ENCODE measurements at regions not wholly inside any gene's neighbourhood (a gene's known extent, or its start where the extent isn't known, plus 50 kb on each side); places are given as distances from the start of the nearest gene placed in this dataset.

DNA sequence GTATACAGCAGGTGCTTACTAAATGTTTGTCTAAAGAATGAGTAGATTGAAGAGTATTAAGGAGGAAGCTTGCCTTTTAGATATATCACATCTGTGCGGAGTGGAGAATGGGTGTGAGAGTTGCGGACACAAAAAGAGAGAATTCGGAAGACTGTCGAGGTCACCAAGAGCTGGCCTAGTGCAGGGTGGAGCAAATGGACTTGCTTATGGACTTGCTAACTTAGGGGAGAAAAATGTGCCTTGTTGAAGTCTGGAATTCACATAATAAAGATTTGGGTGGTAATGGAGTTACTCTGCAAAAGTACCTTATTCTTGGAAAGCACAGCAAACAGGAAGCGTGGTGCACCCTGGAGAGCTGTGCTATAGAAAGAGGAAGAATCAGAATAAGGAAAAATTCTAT is 361.7 kb downstream of the PRDM2 start:
- TF ChIP-seq, protein P1, sequence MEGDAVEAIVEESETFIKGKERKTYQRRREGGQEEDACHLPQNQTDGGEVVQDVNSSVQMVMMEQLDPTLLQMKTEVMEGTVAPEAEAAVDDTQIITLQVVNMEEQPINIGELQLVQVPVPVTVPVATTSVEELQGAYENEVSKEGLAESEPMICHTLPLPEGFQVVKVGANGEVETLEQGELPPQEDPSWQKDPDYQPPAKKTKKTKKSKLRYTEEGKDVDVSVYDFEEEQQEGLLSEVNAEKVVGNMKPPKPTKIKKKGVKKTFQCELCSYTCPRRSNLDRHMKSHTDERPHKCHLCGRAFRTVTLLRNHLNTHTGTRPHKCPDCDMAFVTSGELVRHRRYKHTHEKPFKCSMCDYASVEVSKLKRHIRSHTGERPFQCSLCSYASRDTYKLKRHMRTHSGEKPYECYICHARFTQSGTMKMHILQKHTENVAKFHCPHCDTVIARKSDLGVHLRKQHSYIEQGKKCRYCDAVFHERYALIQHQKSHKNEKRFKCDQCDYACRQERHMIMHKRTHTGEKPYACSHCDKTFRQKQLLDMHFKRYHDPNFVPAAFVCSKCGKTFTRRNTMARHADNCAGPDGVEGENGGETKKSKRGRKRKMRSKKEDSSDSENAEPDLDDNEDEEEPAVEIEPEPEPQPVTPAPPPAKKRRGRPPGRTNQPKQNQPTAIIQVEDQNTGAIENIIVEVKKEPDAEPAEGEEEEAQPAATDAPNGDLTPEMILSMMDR (IDR thresholded peaks at IDR 0.05; ENCODE audit: insufficient read depth, low read length, missing control alignments): no peak
- no peak for DNase-seq (ENCODE audit: low read depth, low spot score)
- no peak overlapping the region for H3K4me3 ChIP-seq (ENCODE audit: low read depth, low read length)
- CTCF ChIA-PET: no interaction called here
- POLR2A ChIA-PET: no interaction called here

DNA sequence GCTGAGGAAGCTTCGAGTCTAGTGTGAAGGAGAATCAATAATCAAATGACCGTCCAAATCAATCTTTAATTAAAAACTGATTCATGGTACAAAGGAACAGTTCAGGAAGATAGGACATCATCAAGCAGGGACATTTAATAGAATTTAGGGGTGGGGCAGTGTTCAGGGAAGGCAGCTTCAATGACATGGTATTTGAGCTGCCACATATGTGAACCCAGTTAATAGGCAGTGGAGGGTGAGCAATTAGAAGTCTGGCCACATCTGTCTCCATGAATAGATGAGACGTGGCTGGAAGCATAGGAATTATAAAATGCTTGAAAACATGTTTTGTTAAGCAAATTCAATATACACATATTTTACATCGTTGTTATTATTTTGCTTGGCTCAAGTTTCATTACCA is 362.7 kb downstream of the PRDM2 start:
- POLR2A ChIA-PET: no interaction called here
- DNase-seq (ENCODE audit: low read depth, low spot score): no peak
- TF ChIP-seq, protein P1 (IDR thresholded peaks at IDR 0.05; ENCODE audit: insufficient read depth, low read length, missing control alignments): no peak

DNA sequence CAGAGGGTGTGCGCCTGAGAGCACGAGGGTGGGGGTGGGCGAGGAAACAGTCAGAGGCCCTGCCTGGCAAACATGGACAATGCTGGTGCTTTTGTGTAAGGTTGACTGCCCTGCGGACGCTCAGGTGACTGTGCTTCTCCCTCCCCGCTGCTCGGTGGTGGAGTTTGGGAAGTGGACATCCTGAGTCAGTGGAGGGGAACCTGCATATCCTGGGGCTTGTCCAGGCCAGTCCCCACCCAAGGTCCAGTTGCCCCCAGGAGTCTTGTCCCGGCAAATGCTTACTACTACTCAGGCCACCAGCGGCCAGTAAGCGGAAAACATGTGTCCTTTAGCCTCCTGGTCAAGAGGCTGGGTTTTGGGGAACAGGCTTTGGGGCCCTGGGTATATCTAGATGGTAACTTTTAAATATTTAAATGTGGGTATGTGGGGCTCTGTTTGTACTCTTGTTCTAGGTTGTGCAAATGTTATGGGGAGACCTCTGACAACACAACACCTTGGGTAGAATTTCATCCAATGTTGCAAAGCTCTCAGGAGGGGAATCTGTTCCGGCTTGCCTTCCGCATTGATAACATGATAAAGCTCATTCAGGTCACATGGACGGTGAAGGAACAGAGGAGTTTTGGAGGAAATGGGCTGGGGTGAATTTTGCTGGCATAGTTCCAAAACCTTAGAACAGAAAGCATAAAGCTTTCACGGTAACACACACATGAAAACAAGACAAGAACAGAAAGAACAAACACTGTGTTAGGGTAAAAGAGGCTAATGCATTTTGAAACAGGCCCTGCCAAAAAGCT is 364.9 kb downstream of the PRDM2 start:
- TF ChIP-seq, protein P1 (IDR thresholded peaks at IDR 0.05; ENCODE audit: insufficient read depth, low read length, missing control alignments): no peak
- ChIA-PET CTCF (no interaction called here), POLR2A (no interaction called here)
- H3K4me3 ChIP-seq (ENCODE audit: low read depth, low read length): no peak overlapping the region
- no peak for DNase-seq (ENCODE audit: low read depth, low spot score)

More for the DNA sequence above, 362.7 kb downstream of the PRDM2 start:
- no peak overlapping the region for H3K4me3 ChIP-seq (ENCODE audit: low read depth, low read length)
- CTCF ChIA-PET: no interaction called here

DNA sequence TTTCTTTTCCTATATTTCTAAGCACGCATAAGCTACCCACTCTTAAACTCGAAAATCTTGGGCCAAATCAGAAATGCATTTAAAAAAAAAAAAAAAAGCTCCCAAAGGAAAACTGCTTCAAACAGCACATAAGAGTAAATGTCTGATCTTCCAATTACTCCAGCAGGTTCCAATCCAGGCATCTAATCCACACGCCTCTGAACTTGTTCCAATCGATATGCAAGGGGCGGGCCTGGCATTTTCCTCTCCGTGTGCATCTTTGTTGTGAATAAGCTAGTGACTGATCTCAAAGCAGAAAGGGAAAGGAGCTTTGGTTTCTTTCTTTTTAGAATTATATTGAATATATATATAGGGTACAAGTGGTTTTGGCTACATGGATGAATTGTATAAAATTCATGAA is 365.5 kb downstream of the PRDM2 start:
- TF ChIP-seq, protein P1 (IDR thresholded peaks at IDR 0.05; ENCODE audit: insufficient read depth, low read length, missing control alignments): no peak
- DNase-seq (ENCODE audit: low read depth, low spot score): no peak
- H3K4me3 ChIP-seq (ENCODE audit: low read depth, low read length): no peak overlapping the region
- ChIA-PET POLR2A (no interaction called here), CTCF (no interaction called here)

DNA sequence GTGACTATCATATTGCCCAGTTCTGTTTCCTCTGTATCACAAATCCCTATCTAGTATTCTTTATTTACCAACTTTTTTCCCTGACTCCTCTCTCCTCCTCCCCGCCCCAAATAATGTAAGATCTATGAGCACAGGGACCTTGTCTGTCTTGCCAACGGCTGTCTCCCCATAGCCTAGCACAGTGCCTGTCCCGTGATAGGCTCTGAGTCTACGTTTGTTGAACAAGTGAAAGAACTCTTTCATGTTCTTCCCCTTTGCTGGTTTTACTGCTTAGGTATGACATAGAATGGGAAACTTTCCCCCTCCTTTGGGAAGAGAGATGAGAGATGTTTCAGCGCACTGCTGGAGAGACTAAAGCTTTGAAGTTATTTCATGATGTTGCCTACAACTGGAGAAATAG is 367.0 kb downstream of the PRDM2 start:
- TF ChIP-seq, protein P1 (IDR thresholded peaks at IDR 0.05; ENCODE audit: insufficient read depth, low read length, missing control alignments): no peak
- CTCF ChIA-PET: no interaction called here
- H3K4me3 ChIP-seq (ENCODE audit: low read depth, low read length): no peak overlapping the region
- POLR2A ChIA-PET: no interaction called here
- no peak for DNase-seq (ENCODE audit: low read depth, low spot score)

DNA sequence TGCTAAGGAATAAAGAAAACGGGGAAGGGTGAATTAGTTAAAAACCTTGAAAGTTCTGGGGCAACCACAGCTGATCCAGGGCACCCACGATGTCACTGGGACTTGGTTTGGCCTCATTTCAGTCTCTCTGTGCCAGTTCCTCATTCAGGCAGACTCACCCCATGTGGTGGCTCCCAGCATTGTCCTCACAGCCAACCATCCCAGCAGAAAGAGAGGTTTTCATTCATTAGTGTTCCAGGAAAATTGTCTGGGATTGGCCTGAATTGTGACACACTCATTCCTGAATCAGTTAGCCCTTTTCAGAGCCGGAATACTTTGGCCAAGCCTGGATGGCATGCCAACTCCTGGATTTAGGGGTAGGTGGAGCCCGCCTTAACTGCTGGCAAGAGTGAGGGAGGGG is 367.7 kb downstream of the PRDM2 start:
- no peak overlapping the region for H3K4me3 ChIP-seq (ENCODE audit: low read depth, low read length)
- POLR2A ChIA-PET: no interaction called here
- CTCF ChIA-PET: no interaction called here
- no peak for DNase-seq (ENCODE audit: low read depth, low spot score)
- TF ChIP-seq, protein P1 (IDR thresholded peaks at IDR 0.05; ENCODE audit: insufficient read depth, low read length, missing control alignments): no peak
